Left kidney (tissue), 1 donor: ENCODE measurements at regions not wholly inside any gene's neighbourhood (a gene's known extent, or its start where the extent isn't known, plus 50 kb on each side); places are given as distances from the start of the nearest gene placed in this dataset.
"Not testable (repeated sequence)": the region's sequence is repeated elsewhere in the genome, so short reads cannot be mapped to it uniquely, and the experiment has no call there.

Experiments used
- DNase-seq: peaks from one replicate; pipeline ENCODE4 v3.0.0-alpha.2; 2013

GRCh38 chr17:77037943-77038342, 102.8 kb upstream of the SEC14L1 start:
- DNase-seq, result no peak

- no peak for DNase-seq
Measured at GRCh38 chr17:77038884-77039555, 101.7 kb upstream of the SEC14L1 start.

GRCh38 chr17:77042476-77043231, 98.1 kb upstream of the SEC14L1 start:
- DNase-seq, result no peak

GRCh38 chr17:77045441-77046041, 95.2 kb upstream of the SEC14L1 start:
- no peak for DNase-seq

GRCh38 chr17:77049440-77049839, 91.3 kb upstream of the SEC14L1 start:
- DNase-seq, result no peak

GRCh38 chr17:77050901-77051300, 89.9 kb upstream of the SEC14L1 start:
- not testable (repeated sequence) for DNase-seq

GRCh38 chr17:77054936-77055335, 85.8 kb upstream of the SEC14L1 start:
- no peak for DNase-seq

- DNase-seq, result no peak
Measured at GRCh38 chr17:77055453-77055852, 85.3 kb upstream of the SEC14L1 start.

GRCh38 chr17:77058016-77058415, 82.8 kb upstream of the SEC14L1 start:
- no peak for DNase-seq

GRCh38 chr17:77061669-77062068, 79.1 kb upstream of the SEC14L1 start:
- no peak for DNase-seq

- DNase-seq, result no peak
Measured at GRCh38 chr17:77064598-77064997, 76.2 kb upstream of the SEC14L1 start.

- no peak for DNase-seq
Measured at GRCh38 chr17:77066165-77066564, 74.6 kb upstream of the SEC14L1 start.

- peak; percentile 67 for DNase-seq
Measured at GRCh38 chr17:77066726-77067409, 73.9 kb upstream of the SEC14L1 start.

- no peak for DNase-seq
Measured at GRCh38 chr17:77068915-77069314, 71.9 kb upstream of the SEC14L1 start.

- no peak for DNase-seq
Measured at GRCh38 chr17:77070888-77071279, 69.9 kb upstream of the SEC14L1 start.

- no peak for DNase-seq
Measured at GRCh38 chr17:77071925-77072490, 68.8 kb upstream of the SEC14L1 start.

- no peak for DNase-seq
Measured at GRCh38 chr17:77072670-77073069, 68.1 kb upstream of the SEC14L1 start.

- no peak for DNase-seq
Measured at GRCh38 chr17:77074681-77075080, 66.1 kb upstream of the SEC14L1 start.

- DNase-seq, result peak; percentile 57
Measured at GRCh38 chr17:77076124-77076830, 64.5 kb upstream of the SEC14L1 start.

- DNase-seq, result no peak
Measured at GRCh38 chr17:77083531-77083930, 57.2 kb upstream of the SEC14L1 start.

GRCh38 chr17:77085926-77086432, 54.8 kb upstream of the SEC14L1 start:
- DNase-seq, result no peak
